GM21619 (cell line): ENCODE measurements at regions not wholly inside any gene's neighbourhood (a gene's known extent, or its start where the extent isn't known, plus 50 kb on each side); places are given as distances from the start of the nearest gene placed in this dataset.

Source experiments
- ATAC-seq: cut with Tn5 transposase; IDR thresholded peaks from one replicate; pipeline ENCODE4 v1.9.1; 2021; ENCODE audit not compliant: unreplicated experiment

- no peak for ATAC-seq
Observed at GRCh38 chr3:84835366-84835765, 123.4 kb upstream of the CADM2 start.

GRCh38 chr3:84836961-84837360, 121.8 kb upstream of the CADM2 start:
- ATAC-seq = no peak

- no peak for ATAC-seq
Observed at GRCh38 chr3:84877092-84877491, 81.7 kb upstream of the CADM2 start.

DNA sequence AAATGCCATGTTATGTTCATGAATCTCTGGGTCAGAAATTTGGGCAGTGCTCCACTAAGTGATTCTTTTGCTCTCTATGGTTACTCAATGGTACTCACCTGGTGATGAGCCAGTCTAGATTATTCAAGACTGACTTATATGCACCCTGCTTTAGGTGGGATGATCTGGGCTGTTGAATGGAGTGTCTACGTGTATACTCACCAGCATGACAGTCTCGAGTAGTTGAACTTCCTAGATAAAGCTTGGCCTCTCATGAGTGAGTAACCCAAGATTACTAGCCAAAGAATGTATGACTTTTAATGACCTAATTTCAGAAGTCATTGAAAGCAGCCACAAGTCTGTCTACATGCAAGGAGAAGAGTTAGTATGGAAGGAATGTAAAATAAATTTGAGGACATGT, 77.5 kb upstream of the CADM2 start:
- no peak for ATAC-seq

DNA sequence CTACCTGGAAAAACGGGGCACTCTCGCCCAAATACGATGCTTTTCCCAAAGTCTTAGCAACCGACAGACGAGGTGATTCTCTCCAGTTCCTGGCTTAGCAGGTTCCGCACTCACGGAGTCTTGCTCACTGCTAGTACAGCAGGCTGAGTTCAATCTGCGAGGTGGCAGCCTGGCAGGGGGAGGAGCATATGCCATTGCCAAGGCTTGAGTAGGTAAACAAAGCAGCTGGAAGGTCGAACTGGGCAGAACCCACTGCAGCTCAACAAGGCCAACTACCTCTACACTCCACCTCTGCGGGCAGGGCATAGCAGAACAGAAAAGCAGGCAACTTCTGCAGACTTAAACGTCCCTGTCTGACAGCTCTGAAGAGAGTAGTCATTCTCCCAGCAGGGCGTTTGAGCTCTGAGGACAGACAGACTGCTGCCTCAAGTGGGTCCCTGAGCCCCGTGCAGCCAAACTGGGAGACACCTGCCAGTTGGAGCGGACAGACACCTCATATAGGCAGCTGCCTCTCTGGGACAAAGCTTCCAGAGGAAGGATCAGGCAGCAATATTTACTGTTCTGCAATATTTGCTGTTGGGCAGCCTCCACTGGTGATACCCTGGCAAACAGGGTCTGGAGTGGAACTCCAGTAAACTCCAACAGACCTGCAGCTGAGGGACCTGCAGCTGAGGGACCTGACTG, 73.4 kb upstream of the CADM2 start:
- ATAC-seq = no peak

- ATAC-seq = no peak
Observed at GRCh38 chr3:84891851-84892250, 66.9 kb upstream of the CADM2 start.

DNA sequence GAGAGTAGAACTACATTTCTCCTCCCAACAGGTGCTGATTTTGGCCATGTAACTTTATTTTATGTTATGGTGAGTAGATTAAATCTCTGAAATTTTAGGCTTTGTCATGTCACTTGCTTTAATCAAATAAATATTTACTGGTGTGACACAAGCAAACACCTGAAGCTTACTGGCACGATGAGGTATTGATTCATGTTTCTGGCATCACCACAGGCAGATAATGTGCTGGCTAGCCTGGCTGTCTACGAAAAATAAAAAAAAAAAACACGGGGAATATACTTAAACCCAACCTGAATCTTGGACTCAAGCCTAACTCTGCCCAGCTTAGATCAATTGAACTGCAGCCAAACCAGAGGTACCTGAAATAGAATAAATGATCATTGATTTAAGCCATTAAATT, 65.6 kb upstream of the CADM2 start:
- no peak for ATAC-seq

- no peak for ATAC-seq
Observed at GRCh38 chr3:84904212-84904611, 54.6 kb upstream of the CADM2 start.

- ATAC-seq = no peak
Observed at GRCh38 chr3:84904816-84905555, 53.8 kb upstream of the CADM2 start.

DNA sequence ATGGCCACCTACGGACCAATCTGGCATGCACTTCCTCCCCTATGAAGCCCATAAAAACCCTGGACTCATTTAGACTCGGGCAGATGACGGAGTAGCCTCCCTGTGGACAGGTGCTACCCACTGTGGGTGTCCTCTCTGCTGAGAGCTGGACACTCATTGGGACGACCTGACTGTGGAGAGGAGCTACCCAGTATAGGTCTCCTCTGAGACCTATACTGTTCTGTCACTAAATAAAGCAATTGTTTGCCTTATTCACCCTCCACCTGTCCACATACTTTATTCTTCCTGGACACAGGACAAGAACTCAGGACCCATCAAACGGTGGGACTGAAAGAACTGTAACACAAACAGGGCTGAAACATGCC, 53.3 kb upstream of the CADM2 start:
- ATAC-seq = no peak

- no peak for ATAC-seq
Observed at GRCh38 chr3:84906065-84906464, 52.7 kb upstream of the CADM2 start.
